ENCODE measurements at regions not wholly inside any gene's neighbourhood (a gene's known extent, or its start where the extent isn't known, plus 50 kb on each side); places are given as distances from the start of the nearest gene placed in this dataset.
"Not testable (repeated sequence)": the region's sequence is repeated elsewhere in the genome, so short reads cannot be mapped to it uniquely, and the experiment has no call there.

- DNase-seq (ENCODE audit: extremely low spot score in 2 of 2), result no peak
- TF ChIP-seq CTCF (IDR thresholded peaks at IDR 0.05) (no peak), POLR2AphosphoS5 (IDR thresholded peaks at IDR 0.05; ENCODE audit: insufficient read depth in 1 of 2, low read depth in 1 of 2) (no peak), POLR2A (IDR thresholded peaks at IDR 0.05) (no peak)
- Histone ChIP-seq H3K27ac (no peak overlapping the region), H3K4me1 (no peaks in the 10 kb centered on the region), H3K9me3 (no peaks in the 10 kb centered on the region), H3K27me3 (no peaks in the 10 kb centered on the region), H3K36me3 (no peaks in the 10 kb centered on the region), H3K4me3 (no peak overlapping the region)
- intact Hi-C loops (cut with DNase I), result no loop called here
Measured at GRCh38 chr10:9449530-9449929, 1395.0 kb downstream of the GATA3 start.

GRCh38 chr10:9450801-9451200 is 1396.3 kb downstream of the GATA3 start:
- Histone ChIP-seq H3K4me3 (no peak overlapping the region), H3K27ac (no peak overlapping the region), H3K9me3 (no peaks in the 10 kb centered on the region), H3K36me3 (no peaks in the 10 kb centered on the region), H3K4me1 (no peaks in the 10 kb centered on the region), H3K27me3 (no peaks in the 10 kb centered on the region)
- TF ChIP-seq POLR2AphosphoS5 (IDR thresholded peaks at IDR 0.05; ENCODE audit: insufficient read depth in 1 of 2, low read depth in 1 of 2) (no peak), CTCF (IDR thresholded peaks at IDR 0.05) (no peak), POLR2A (IDR thresholded peaks at IDR 0.05) (no peak)
- intact Hi-C loops (cut with DNase I), result no loop called here
- no peak for DNase-seq (ENCODE audit: extremely low spot score in 2 of 2)

GRCh38 chr10:9451211-9451773 is 1396.8 kb downstream of the GATA3 start:
- no peak overlapping the region for H3K27ac ChIP-seq
- H3K27me3 ChIP-seq, result no peaks in the 10 kb centered on the region
- no peaks in the 10 kb centered on the region for H3K9me3 ChIP-seq
- H3K4me1 ChIP-seq, result no peaks in the 10 kb centered on the region
- H3K36me3 ChIP-seq, result no peaks in the 10 kb centered on the region
- intact Hi-C loops (cut with DNase I), result no loop called here
- no peak overlapping the region for H3K4me3 ChIP-seq
- TF ChIP-seq CTCF (IDR thresholded peaks at IDR 0.05), result no peak
- DNase-seq (ENCODE audit: extremely low spot score in 2 of 2), result no peak

- intact Hi-C loops (cut with DNase I), result no loop called here
- no peak overlapping the region for H3K4me3 ChIP-seq
- no peak for DNase-seq (ENCODE audit: extremely low spot score in 2 of 2)
- H3K27me3 ChIP-seq, result no peaks in the 10 kb centered on the region
- H3K36me3 ChIP-seq, result no peaks in the 10 kb centered on the region
- H3K4me1 ChIP-seq, result no peaks in the 10 kb centered on the region
- H3K27ac ChIP-seq, result no peak overlapping the region
- H3K9me3 ChIP-seq, result no peaks in the 10 kb centered on the region
- TF ChIP-seq POLR2AphosphoS5 (IDR thresholded peaks at IDR 0.05; ENCODE audit: insufficient read depth in 1 of 2, low read depth in 1 of 2) (no peak), POLR2A (IDR thresholded peaks at IDR 0.05) (no peak), CTCF (IDR thresholded peaks at IDR 0.05) (no peak)
Measured at GRCh38 chr10:9452056-9452455, 1397.6 kb downstream of the GATA3 start.

- H3K27me3 ChIP-seq; intact Hi-C loops (cut with DNase I); DNase-seq (ENCODE audit: extremely low spot score in 2 of 2); H3K9me3 ChIP-seq; H3K27ac ChIP-seq; H3K4me1 ChIP-seq; H3K4me3 ChIP-seq; H3K36me3 ChIP-seq: not testable (repeated sequence)
Measured at GRCh38 chr10:9453871-9454270, 1399.4 kb downstream of the GATA3 start.
